ENCODE measurements at regions not wholly inside any gene's neighbourhood (a gene's known extent, or its start where the extent isn't known, plus 50 kb on each side); places are given as distances from the start of the nearest gene placed in this dataset.
"Not testable (repeated sequence)": the region's sequence is repeated elsewhere in the genome, so short reads cannot be mapped to it uniquely, and the experiment has no call there.

DNA sequence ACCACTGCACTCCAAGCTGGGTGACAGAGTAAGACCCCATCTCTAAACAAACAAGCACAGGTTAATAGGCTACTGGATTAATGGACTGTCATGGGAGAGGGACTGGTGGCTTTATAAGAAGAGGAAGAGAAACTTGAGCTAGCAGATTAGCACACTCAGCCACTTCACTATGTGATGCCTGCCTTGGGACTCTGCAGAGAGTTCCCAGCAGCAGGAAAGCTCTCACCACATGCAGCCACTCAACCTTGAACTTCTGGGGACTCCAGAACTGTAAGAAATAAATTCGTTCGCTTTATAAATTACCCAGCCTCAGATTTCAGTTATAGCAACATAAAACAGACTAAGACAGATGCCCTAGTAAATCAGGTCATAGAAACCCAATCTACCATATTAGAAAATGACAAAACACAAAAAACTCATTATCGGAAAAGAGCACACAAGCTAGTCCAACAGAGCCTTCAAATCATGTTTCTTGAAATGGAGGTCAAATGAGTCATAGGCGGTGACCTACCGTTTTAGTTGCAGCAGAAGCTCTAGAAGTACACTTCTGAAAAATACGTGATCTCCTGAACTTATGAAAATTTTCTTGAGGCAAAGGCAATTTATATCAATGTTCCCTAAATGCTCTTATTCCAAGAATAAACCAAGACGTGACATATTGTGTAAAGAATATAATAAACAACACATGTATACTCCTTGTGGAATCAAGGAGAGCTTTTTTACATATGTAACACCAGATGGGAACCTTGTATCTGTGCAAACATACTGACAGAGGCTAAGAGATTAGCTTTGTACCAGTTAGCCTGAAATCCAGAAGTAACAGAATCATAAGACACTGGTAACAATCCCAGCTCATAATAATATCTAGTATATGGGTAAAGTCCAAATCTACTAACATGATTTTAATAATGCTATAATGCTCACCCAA, 340.9 kb upstream of the SGCG start:
- TF ChIP-seq, protein P1, sequence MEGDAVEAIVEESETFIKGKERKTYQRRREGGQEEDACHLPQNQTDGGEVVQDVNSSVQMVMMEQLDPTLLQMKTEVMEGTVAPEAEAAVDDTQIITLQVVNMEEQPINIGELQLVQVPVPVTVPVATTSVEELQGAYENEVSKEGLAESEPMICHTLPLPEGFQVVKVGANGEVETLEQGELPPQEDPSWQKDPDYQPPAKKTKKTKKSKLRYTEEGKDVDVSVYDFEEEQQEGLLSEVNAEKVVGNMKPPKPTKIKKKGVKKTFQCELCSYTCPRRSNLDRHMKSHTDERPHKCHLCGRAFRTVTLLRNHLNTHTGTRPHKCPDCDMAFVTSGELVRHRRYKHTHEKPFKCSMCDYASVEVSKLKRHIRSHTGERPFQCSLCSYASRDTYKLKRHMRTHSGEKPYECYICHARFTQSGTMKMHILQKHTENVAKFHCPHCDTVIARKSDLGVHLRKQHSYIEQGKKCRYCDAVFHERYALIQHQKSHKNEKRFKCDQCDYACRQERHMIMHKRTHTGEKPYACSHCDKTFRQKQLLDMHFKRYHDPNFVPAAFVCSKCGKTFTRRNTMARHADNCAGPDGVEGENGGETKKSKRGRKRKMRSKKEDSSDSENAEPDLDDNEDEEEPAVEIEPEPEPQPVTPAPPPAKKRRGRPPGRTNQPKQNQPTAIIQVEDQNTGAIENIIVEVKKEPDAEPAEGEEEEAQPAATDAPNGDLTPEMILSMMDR (IDR thresholded peaks at IDR 0.05; ENCODE audit: low read depth, low read length), result no peak
- H3K4me3 ChIP-seq (ENCODE audit: low read depth, low read length), result no peak overlapping the region

DNA sequence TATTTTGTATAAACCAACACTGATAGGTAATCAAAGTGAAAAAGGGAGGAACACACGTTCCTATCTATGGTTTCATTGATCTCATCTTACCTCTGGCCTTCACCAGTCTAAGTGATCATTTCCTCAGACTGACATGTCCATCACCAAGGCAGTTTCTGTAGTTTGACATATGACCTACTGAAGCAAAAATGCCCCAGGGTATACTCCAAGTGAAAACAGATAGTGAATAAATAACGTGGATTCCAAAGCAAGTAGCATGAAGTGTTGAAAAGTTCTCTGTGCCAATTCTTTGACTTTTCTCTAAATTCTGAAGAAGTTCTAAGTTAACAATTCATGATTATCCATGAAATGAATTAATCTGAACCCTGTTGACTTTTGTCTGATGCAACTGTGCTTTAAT, 334.2 kb upstream of the SGCG start:
- no peak overlapping the region for H3K4me3 ChIP-seq (ENCODE audit: low read depth, low read length)
- TF ChIP-seq, protein P1 (IDR thresholded peaks at IDR 0.05; ENCODE audit: low read depth, low read length), result no peak

DNA sequence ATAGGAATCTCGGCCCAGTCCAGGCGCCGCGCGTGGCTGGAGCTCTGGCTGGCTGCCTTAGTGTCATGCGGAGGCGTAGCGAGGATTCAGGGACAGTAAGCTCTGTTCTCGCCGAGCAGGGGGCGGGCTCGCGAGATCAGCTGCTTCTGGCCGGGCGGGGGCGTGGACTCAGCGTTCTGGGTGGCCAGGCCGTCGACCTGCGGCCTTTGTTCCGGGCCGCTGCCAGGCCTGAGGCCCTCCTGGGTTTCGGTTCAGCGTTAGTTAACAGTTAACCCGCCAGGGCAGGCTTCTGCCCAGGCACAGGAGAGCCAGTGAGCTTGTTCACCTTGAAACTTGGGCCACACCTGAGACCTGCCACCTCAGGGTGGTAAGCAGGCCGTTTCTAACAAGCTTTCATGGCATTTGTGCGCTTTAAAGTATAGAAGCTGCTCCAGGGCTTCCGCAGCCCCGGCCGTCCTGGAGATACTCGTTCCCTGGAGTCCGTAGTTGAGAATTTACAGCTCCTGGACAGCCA, 332.2 kb upstream of the SGCG start:
- TF ChIP-seq, protein P1 (IDR thresholded peaks at IDR 0.05; ENCODE audit: low read depth, low read length), result no peak
- H3K4me3 ChIP-seq (ENCODE audit: low read depth, low read length), result no peak overlapping the region

DNA sequence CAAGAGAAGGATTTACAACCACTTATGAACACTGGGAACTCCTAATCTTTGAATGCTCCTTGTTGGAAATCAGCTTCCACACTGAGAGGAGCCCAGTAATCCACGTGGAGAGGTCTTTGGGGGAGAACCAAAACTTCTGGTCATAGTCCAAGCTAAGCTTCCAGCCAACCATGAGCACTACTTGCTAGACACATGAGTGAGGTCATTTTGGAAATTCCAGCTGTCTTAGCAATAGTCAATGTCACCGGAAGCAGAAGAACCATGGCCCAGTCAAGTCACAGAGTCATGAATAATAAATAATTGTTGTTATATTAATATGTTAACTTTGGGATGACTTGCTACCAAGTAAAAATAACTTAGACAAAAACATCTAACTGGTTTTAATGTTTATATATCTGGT, 324.9 kb upstream of the SGCG start:
- no peak overlapping the region for H3K4me3 ChIP-seq (ENCODE audit: low read depth, low read length)
- TF ChIP-seq, protein P1 (IDR thresholded peaks at IDR 0.05; ENCODE audit: low read depth, low read length), result no peak

DNA sequence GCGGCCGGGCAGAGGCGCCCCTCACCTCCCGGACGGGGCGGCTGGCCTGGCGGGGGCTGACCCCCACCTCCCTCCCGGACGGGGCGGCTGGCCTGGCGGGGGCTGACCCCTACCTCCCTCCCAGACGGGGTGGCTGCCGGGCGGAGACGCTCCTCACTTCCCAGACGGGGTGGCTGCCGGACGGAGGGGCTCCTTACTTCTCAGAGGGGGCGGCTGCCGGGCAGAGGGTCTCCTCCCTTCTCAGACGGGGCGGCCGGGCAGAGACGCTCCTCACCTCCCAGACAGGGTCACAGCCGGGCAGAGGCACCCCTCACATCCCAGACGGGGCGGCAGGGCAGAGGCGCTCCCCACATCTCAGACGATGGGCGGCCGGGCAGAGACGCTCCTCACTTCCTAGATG, 321.8 kb upstream of the SGCG start:
- not testable (repeated sequence) for H3K4me3 ChIP-seq (ENCODE audit: low read depth, low read length)

DNA sequence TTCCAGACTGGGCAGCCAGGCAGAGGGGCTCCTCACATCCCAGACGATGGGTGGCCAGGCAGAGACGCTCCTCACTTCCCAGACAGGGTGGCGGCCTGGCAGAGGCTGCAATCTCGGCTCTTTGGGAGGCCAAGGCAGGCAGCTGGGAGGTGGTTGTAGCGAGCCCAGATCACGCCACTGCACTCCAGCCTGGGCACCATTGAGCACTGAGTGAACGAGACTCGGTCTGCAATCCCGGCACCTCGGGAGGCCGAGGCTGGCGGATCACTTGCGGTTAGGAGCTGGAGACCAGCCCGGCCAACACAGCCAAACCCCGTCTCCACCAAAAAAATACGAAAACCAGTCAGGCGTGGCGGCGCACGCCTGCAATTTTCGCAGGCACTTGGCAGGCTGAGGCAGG, 321.4 kb upstream of the SGCG start:
- H3K4me3 ChIP-seq (ENCODE audit: low read depth, low read length), result not testable (repeated sequence)

DNA sequence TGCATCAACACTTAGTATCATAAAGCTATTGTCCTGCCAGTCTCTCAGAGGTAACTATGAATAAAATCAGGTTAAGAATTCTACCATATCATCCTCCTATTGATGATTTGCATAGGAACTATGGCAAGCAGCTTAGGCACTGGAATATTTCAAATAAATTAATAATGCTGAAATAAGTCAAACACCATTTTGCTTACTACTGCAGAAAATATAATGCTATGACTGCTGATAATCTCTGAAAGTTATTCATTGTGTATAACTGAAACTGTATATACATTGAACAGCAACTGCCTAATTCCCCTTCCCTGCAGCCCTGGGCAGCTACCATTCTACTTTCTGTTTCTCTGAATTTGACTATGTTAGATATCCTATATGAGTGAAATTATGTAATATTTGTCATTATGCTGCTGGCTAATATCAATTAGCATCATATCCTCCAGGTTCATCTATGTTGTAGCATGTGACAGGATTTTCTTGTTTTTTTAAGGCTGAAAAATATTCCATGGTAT, 318.8 kb upstream of the SGCG start:
- no peak overlapping the region for H3K4me3 ChIP-seq (ENCODE audit: low read depth, low read length)
- TF ChIP-seq, protein P1 (IDR thresholded peaks at IDR 0.05; ENCODE audit: low read depth, low read length), result no peak

DNA sequence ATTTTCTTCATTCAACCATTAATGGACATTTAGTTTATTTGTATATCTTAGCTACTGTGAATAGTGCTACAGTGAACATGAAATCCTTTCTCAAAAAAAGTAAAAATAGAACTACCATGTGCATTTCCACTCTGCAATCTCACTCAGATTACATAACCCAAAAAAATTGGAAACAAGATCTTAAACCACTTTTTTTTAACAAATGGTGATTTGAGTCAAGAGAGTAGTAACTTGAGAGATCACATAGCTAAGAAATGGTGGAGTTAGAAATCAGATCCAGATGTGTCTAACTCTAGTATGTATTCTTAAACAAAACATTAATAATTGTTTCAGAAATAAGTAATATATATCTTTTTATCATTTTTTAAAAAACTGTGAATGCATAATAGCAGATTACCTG, 318.3 kb upstream of the SGCG start:
- H3K4me3 ChIP-seq (ENCODE audit: low read depth, low read length), result no peak overlapping the region
- TF ChIP-seq, protein P1 (IDR thresholded peaks at IDR 0.05; ENCODE audit: low read depth, low read length), result no peak

All from WI38 (cell line).